WTC11 (cell line): ENCODE measurements at regions not wholly inside any gene's neighbourhood (a gene's known extent, or its start where the extent isn't known, plus 50 kb on each side); places are given as distances from the start of the nearest gene placed in this dataset.

Source experiments
- CTCF ChIP-seq: fragments of 200-600 bp; IDR thresholded peaks from 2 replicates; pipeline ENCODE4 v1.8.0; 2022; ENCODE audit warnings: antibody characterized with exemption
- E2F4 ChIP-seq: sonication (generic); formaldehyde crosslinking; IDR thresholded peaks from 2 replicates; pipeline ENCODE4 v1.8.1; 2022; ENCODE audit warnings: low read depth, mild to moderate bottlenecking, moderate library complexity, missing genetic modification reagents, borderline replicate concordance
- E2F5 ChIP-seq: sonication (generic); formaldehyde crosslinking; IDR thresholded peaks from 2 replicates; pipeline ENCODE4 v1.8.1; 2022; ENCODE audit warnings: mild to moderate bottlenecking, moderate library complexity, missing genetic modification reagents
- NFYB ChIP-seq: sonication (generic); formaldehyde crosslinking; conservative IDR thresholded peaks from 2 replicates; pipeline ENCODE4 v1.8.0; 2022; ENCODE audit warnings: low read depth, missing genetic modification reagents
- NR2C2 ChIP-seq: sonication (generic); formaldehyde crosslinking; IDR thresholded peaks from 2 replicates; pipeline ENCODE4 v1.8.0; 2022; ENCODE audit warnings: mild to moderate bottlenecking, missing genetic modification reagents
- NR3C1 ChIP-seq: sonication (generic); formaldehyde crosslinking; conservative IDR thresholded peaks from 2 replicates; pipeline ENCODE4 v1.8.1; 2023; ENCODE audit warnings: low read depth, mild to moderate bottlenecking, missing genetic modification reagents
- RELA ChIP-seq: sonication (generic); formaldehyde crosslinking; IDR thresholded peaks from 2 replicates; pipeline ENCODE4 v1.8.1; 2022; ENCODE audit warnings: missing genetic modification reagents, mild to moderate bottlenecking, borderline replicate concordance
- ZNF121 ChIP-seq: sonication (generic); formaldehyde crosslinking; IDR thresholded peaks from 2 replicates; pipeline ENCODE4 v1.8.0; 2023; ENCODE audit warnings: missing genetic modification reagents
- ZNF138 ChIP-seq: sonication (generic); formaldehyde crosslinking; conservative IDR thresholded peaks from 2 replicates; pipeline ENCODE4 v1.8.1; 2022; ENCODE audit warnings: mild to moderate bottlenecking, moderate library complexity, missing genetic modification reagents

- TF ChIP-seq CTCF (no peak), E2F4 (CRISPR knock-in tag) (no peak), ZNF121 (CRISPR knock-in tag) (no peak), RELA (CRISPR knock-in tag) (no peak), NR2C2 (CRISPR knock-in tag) (no peak), E2F5 (CRISPR knock-in tag) (no peak), NR3C1 (CRISPR knock-in tag) (no peak), ZNF138 (CRISPR knock-in tag) (no peak), NFYB (CRISPR knock-in tag) (no peak)
These were observed 345.2 kb upstream of the KITLG start for GRCh38 chr12:88925454-88925853.
